CD14-positive monocyte (primary cell): ENCODE measurements at regions not wholly inside any gene's neighbourhood (a gene's known extent, or its start where the extent isn't known, plus 50 kb on each side); places are given as distances from the start of the nearest gene placed in this dataset.

Experiments used
- DNase-seq, 3 donors: peaks; one replicate each; pipeline ENCODE4 v3.0.0-alpha.2; 2011 to 2022
- H2AFZ ChIP-seq: 2 replicates; pipeline ENCODE4 v1.6.0; 2012; ENCODE audit warnings: mild to moderate bottlenecking, low read depth, low read length, inconsistent platforms; ENCODE audit not compliant: insufficient read depth, poor library complexity, severe bottlenecking
- H3K27ac ChIP-seq, 2 donors: 1 replicate in 1 of 2; 2 replicates in 1 of 2; pipeline ENCODE4 v1.5.1; 2012 to 2013; ENCODE audit warnings: low read length in 2 of 2, control low read depth in 1 of 2, inconsistent platforms in 1 of 2, low read depth in 1 of 2, mild to moderate bottlenecking in 1 of 2
- H3K27me3 ChIP-seq, 2 donors: one replicate each; pipeline versions ENCODE4 v1.6.0 to v1.6.1; 2011 to 2013; ENCODE audit warnings: low read length in 2 of 2; ENCODE audit not compliant: control insufficient read depth in 2 of 2, insufficient read depth in 2 of 2
- H3K36me3 ChIP-seq, 2 donors: replicated peaks in 1 of 2; 1 replicate in 1 of 2; 2 replicates in 1 of 2; pipeline versions ENCODE4 v1.5.1 to v1.6.1; 2012 to 2013; ENCODE audit warnings: low read length in 2 of 2, control low read depth in 1 of 2, inconsistent platforms in 1 of 2, mild to moderate bottlenecking in 1 of 2; ENCODE audit not compliant: insufficient read depth in 2 of 2, control insufficient read depth in 1 of 2
- H3K4me1 ChIP-seq, 2 donors: 1 replicate in 1 of 2; 2 replicates in 1 of 2; pipeline versions ENCODE4 v1.5.1 to v1.6.1; 2012 to 2013; ENCODE audit warnings: low read length in 2 of 2, control low read depth in 1 of 2, inconsistent platforms in 1 of 2, mild to moderate bottlenecking in 1 of 2, moderate library complexity in 1 of 2; ENCODE audit not compliant: insufficient read depth in 2 of 2, control insufficient read depth in 1 of 2
- H3K4me2 ChIP-seq: replicated peaks from 2 replicates; pipeline ENCODE3; 2012; ENCODE audit warnings: low read length, moderate library complexity, mild to moderate bottlenecking; ENCODE audit not compliant: poor library complexity, severe bottlenecking; ENCODE audit errors: extremely low read depth
- H3K4me3 ChIP-seq, 3 experiments: fragments of 200-600 bp in 1 of 3; sonication (generic) in 1 of 3; replicated peaks in 1 of 3; 1 replicate in 2 of 3; 2 replicates in 1 of 3; pipeline ENCODE4 v1.5.1; 2011 to 2013; ENCODE audit warnings: low read length in 3 of 3, mild to moderate bottlenecking in 3 of 3, control low read depth in 2 of 3, low read depth in 2 of 3, inconsistent platforms in 1 of 3, moderate library complexity in 1 of 3
- H3K79me2 ChIP-seq: 2 replicates; pipeline ENCODE4 v1.6.0; 2012; ENCODE audit warnings: mild to moderate bottlenecking, control low read depth, inconsistent platforms, low read length, moderate library complexity; ENCODE audit not compliant: insufficient read depth
- H3K9ac ChIP-seq: 2 replicates; pipeline ENCODE4 v1.6.0; 2017; ENCODE audit warnings: low read length, mild to moderate bottlenecking; ENCODE audit not compliant: insufficient read depth, poor library complexity, severe bottlenecking
- H3K9me3 ChIP-seq, 2 donors: replicated peaks in 1 of 2; 1 replicate in 1 of 2; 2 replicates in 1 of 2; pipeline versions ENCODE4 v1.5.1 to v1.6.1; 2012 to 2013; ENCODE audit warnings: low read length in 2 of 2, control low read depth in 1 of 2; ENCODE audit not compliant: control insufficient read depth in 1 of 2, insufficient read depth in 1 of 2
- H4K20me1 ChIP-seq: 2 replicates; pipeline ENCODE4 v1.6.0; 2012; ENCODE audit warnings: mild to moderate bottlenecking, low read length, control low read depth, moderate library complexity; ENCODE audit not compliant: insufficient read depth
- H3K27ac Mint-ChIP-seq, 7 donors: one replicate each; pipeline ENCODE4 v1.8.0; 2020; ENCODE audit warnings: mild to moderate bottlenecking in 7 of 7, mixed read lengths in 7 of 7, moderate library complexity in 6 of 7, inconsistent platforms in 2 of 7
- H3K27me3 Mint-ChIP-seq, 3 donors: one replicate each; pipeline ENCODE4 v1.8.0; 2021 to 2022; ENCODE audit warnings: low read depth in 3 of 3, mild to moderate bottlenecking in 3 of 3, mixed read lengths in 3 of 3, moderate library complexity in 3 of 3, inconsistent platforms in 1 of 3
- H3K36me3 Mint-ChIP-seq, 2 donors: one replicate each; pipeline ENCODE4 v1.8.0; 2020; ENCODE audit warnings: mixed read lengths in 2 of 2, inconsistent platforms in 1 of 2, mild to moderate bottlenecking in 1 of 2
- H3K4me1 Mint-ChIP-seq: one replicate; pipeline ENCODE4 v1.8.0; 2020; ENCODE audit warnings: mild to moderate bottlenecking, mixed read lengths
- H3K4me3 Mint-ChIP-seq, 2 donors: one replicate each; pipeline ENCODE4 v1.8.0; 2020; ENCODE audit warnings: mild to moderate bottlenecking in 2 of 2, mixed read lengths in 2 of 2, moderate library complexity in 1 of 2
- H3K9me3 Mint-ChIP-seq, 7 donors: one replicate each; pipeline ENCODE4 v1.8.0; 2020 to 2022; ENCODE audit warnings: mixed read lengths in 7 of 7, mild to moderate bottlenecking in 6 of 7, moderate library complexity in 6 of 7, inconsistent platforms in 2 of 7
- CTCF ChIP-seq: fragments of 200-600 bp; IDR thresholded peaks from one replicate; pipeline ENCODE4 v1.8.0; 2022; ENCODE audit warnings: antibody characterized with exemption, mild to moderate bottlenecking
- WGBS: methylation state at CpG from one replicate; pipeline ENCODE4 v1.1.5; 2013; ENCODE audit warnings: missing lambda C conversion rate; ENCODE audit not compliant: insufficient coverage; 5-methylcytosine and 5-hydroxymethylcytosine counted together
- intact Hi-C, 2 donors: fragments of 100-400 bp; cut with micrococcal nuclease; formaldehyde crosslinking; loops; one replicate each; pipeline versions ENCODE4 v1.15.0 to v1.15.1; 2023

GRCh38 chr19:28430214-28430613 is 782.7 kb downstream of the UQCRFS1 start:
- peaks cover 3 to 6% (median 4%) of the 10 kb centered on the region in 3 donors for H3K27me3 Mint-ChIP-seq
- no peak overlapping the region for H3K9ac ChIP-seq
- no peak for DNase-seq
- peaks cover 10 to 21% (median 14%) of the 10 kb centered on the region in 7 donors for H3K9me3 Mint-ChIP-seq
- no peak overlapping the region for H3K4me2 ChIP-seq
- intact Hi-C loops: no loop called here
- WGBS: 91% methylated on average over 1 of the region's 2 CpGs
- no peaks in the 10 kb centered on the region for H3K36me3 Mint-ChIP-seq
- no peaks in the 10 kb centered on the region for H3K27me3 ChIP-seq
- H3K27ac ChIP-seq: no peak overlapping the region
- H3K4me1 Mint-ChIP-seq: no peaks in the 10 kb centered on the region
- no peaks in the 10 kb centered on the region for H3K4me1 ChIP-seq
- no peak overlapping the region for H2AFZ ChIP-seq
- no peaks in the 10 kb centered on the region for H3K36me3 ChIP-seq
- no peaks in the 10 kb centered on the region for H3K79me2 ChIP-seq
- H3K27ac Mint-ChIP-seq: no peak overlapping the region
- H3K4me3 ChIP-seq: no peak overlapping the region
- no peak for TF ChIP-seq CTCF
- no peak overlapping the region for H3K4me3 Mint-ChIP-seq
- peaks cover 0 to 6% of the 10 kb centered on the region in 2 donors for H3K9me3 ChIP-seq
- H4K20me1 ChIP-seq: no peaks in the 10 kb centered on the region

- no peaks in the 10 kb centered on the region for H3K4me1 Mint-ChIP-seq
- peaks cover 0 to 1% of the 10 kb centered on the region in 2 donors for H3K9me3 ChIP-seq
- H4K20me1 ChIP-seq: no peaks in the 10 kb centered on the region
- H3K27me3 Mint-ChIP-seq: peaks cover 2 to 3% (median 2%) of the 10 kb centered on the region in 3 donors
- no peak overlapping the region for H3K4me3 ChIP-seq
- TF ChIP-seq CTCF: no peak
- no peaks in the 10 kb centered on the region for H3K36me3 ChIP-seq
- no peak overlapping the region for H3K9ac ChIP-seq
- H3K27ac ChIP-seq: no peak overlapping the region
- H3K79me2 ChIP-seq: no peaks in the 10 kb centered on the region
- H2AFZ ChIP-seq: no peak overlapping the region
- intact Hi-C loops: no loop called here
- no peak overlapping the region for H3K4me2 ChIP-seq
- H3K4me3 Mint-ChIP-seq: no peak overlapping the region
- peaks cover 5 to 15% (median 8%) of the 10 kb centered on the region in 7 donors for H3K9me3 Mint-ChIP-seq
- no peaks in the 10 kb centered on the region for H3K27me3 ChIP-seq
- DNase-seq: no peak
- no peaks in the 10 kb centered on the region for H3K36me3 Mint-ChIP-seq
- H3K27ac Mint-ChIP-seq: no peak overlapping the region
- H3K4me1 ChIP-seq: no peaks in the 10 kb centered on the region
- WGBS: no CpG with 5 or more reads among the region's 3 CpGs
Measured at GRCh38 chr19:28429356-28429755, 783.6 kb downstream of the UQCRFS1 start.
